SJSA1 (cell line): ENCODE measurements at regions not wholly inside any gene's neighbourhood (a gene's known extent, or its start where the extent isn't known, plus 50 kb on each side); places are given as distances from the start of the nearest gene placed in this dataset.

Experiments
- DNase-seq, 2 experiments: peaks; one replicate each; pipeline ENCODE4 v3.0.0-alpha.2; 2015 to 2020; ENCODE audit warnings: low spot score in 2 of 2, low read depth in 1 of 2
- H3K27ac ChIP-seq: fragments of 250-450 bp; sonication (Bioruptor Pico); 2 replicates; pipeline ENCODE4 v1.5.1; 2020; ENCODE audit warnings: mild to moderate bottlenecking, moderate library complexity
- H3K27me3 ChIP-seq: fragments of 250-450 bp; sonication (Bioruptor Pico); replicated peaks from 2 replicates; pipeline ENCODE4 v1.5.1; 2020; ENCODE audit warnings: mild to moderate bottlenecking, moderate library complexity
- H3K36me3 ChIP-seq: fragments of 250-450 bp; sonication (Bioruptor Pico); 2 replicates; pipeline ENCODE4 v1.5.1; 2020; ENCODE audit warnings: mild to moderate bottlenecking
- H3K4me1 ChIP-seq: fragments of 250-450 bp; sonication (Bioruptor Pico); replicated peaks from 2 replicates; pipeline ENCODE4 v1.6.1; 2021; ENCODE audit warnings: mild to moderate bottlenecking
- H3K4me3 ChIP-seq: fragments of 250-450 bp; sonication (Bioruptor Pico); 2 replicates; pipeline ENCODE4 v1.5.1; 2020; ENCODE audit warnings: mild to moderate bottlenecking
- H3K9me3 ChIP-seq: fragments of 250-450 bp; sonication (Bioruptor Pico); replicated peaks from 2 replicates; pipeline ENCODE4 v1.5.1; 2020; ENCODE audit warnings: mild to moderate bottlenecking

DNA sequence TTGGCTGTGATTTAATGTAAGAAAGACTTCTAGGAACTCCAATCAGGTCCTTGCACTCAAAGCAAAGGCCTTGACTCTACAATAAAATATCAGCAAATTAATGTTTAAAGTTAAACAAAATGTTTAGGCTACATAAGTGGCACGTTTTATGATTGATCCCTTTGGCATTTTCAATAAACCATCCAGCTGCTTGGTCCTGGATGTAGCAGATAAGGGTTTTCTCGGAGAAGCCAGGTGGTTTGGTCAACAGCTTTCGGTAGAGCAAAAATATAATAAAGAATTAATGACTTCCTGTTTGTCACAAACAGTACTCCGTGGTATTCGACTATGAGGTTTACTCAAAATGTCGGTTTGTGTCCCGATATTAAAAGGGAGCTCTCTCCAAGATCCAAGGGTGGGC lies 95.8 kb downstream of the GEMIN8 start:
- no peaks in the 10 kb centered on the region for H3K9me3 ChIP-seq
- no peaks in the 10 kb centered on the region for H3K36me3 ChIP-seq
- peaks cover 6% of the 10 kb centered on the region for H3K4me1 ChIP-seq
- no peak for DNase-seq
- H3K27ac ChIP-seq, result no peak overlapping the region
- H3K4me3 ChIP-seq, result no peak overlapping the region
- peaks cover 9% of the 10 kb centered on the region; the same call in 1 of the 2 replicates for H3K27me3 ChIP-seq

DNA sequence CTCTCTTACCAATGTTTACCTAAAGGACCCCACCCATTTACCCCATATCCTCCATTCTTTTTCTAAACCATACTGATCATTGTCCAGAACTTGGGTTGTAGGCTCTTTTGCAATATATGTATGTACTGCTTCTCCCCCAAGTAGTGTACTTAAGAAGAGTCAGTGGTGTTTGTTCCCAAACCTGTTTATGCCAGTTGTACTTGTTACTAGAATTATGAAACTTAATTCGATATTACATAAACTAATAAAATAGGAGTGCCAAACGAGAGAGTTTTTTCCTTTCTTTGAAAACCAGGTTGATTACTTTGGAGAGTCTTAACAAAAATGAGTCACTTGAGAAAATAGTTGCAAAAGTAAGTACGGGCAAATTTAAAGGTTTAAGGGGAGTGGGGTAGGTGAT lies 96.3 kb downstream of the GEMIN8 start:
- Histone ChIP-seq H3K27me3 (peaks cover 5% of the 10 kb centered on the region; the same call in 1 of the 2 replicates), H3K4me3 (no peak overlapping the region)
- no peak for DNase-seq

GRCh38 chrX:13932416-13932815 lies 97.3 kb downstream of the GEMIN8 start:
- Histone ChIP-seq H3K4me3 (no peak overlapping the region), H3K9me3 (no peaks in the 10 kb centered on the region), H3K27me3 (no peaks in the 10 kb centered on the region), H3K4me1 (no peaks in the 10 kb centered on the region), H3K36me3 (no peaks in the 10 kb centered on the region), H3K27ac (no peak overlapping the region)
- DNase-seq, result no peak

More for the DNA sequence above, 96.3 kb downstream of the GEMIN8 start:
- H3K9me3 ChIP-seq, result no peaks in the 10 kb centered on the region
- H3K4me1 ChIP-seq, result peaks cover 4% of the 10 kb centered on the region
- H3K36me3 ChIP-seq, result no peaks in the 10 kb centered on the region
- no peak overlapping the region for H3K27ac ChIP-seq

DNA sequence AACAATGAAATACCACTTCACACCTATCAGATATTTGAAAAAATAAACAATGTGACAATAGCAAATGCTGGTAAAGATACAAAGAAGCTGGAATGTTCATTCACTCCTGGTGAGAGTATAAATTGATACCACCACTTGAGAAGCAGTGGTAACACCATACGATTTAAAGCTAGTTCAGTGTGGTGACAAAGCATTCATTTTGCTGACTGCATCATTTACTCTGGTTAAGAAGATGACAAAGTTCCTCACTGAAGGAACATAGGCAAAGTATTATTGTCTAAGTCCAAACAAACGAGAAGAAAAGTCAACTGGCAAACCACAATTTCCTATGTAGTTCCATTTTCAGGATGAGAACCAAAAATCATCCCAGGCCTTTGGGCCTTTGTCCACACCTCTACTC lies 102.5 kb downstream of the GEMIN8 start:
- H3K4me3 ChIP-seq, result no peak overlapping the region
- no peak overlapping the region for H3K27ac ChIP-seq
- no peaks in the 10 kb centered on the region for H3K4me1 ChIP-seq
- H3K9me3 ChIP-seq, result no peaks in the 10 kb centered on the region
- no peaks in the 10 kb centered on the region for H3K27me3 ChIP-seq
- H3K36me3 ChIP-seq, result no peaks in the 10 kb centered on the region
- no peak for DNase-seq

DNA sequence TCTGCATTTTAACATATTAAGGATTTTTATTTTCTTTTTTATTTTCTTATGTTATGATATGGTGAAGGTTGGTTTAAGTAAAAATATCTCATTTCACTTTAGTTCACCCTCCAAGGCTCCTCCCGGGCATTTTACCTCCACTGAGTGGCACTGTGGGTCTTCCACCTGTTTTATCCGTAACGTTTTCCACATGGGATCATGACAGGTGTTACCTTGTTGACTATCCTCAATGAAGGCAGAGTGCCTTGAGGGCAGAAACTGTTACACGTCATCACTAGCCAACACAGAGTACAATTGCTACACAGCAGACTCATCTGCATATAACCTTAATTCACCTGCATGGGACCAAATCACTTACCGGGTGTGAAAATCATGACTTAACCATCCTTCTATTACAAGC lies 105.8 kb downstream of the GEMIN8 start:
- Histone ChIP-seq H3K27ac (no peak overlapping the region), H3K36me3 (no peaks in the 10 kb centered on the region), H3K4me3 (no peak overlapping the region), H3K4me1 (no peaks in the 10 kb centered on the region), H3K9me3 (no peaks in the 10 kb centered on the region), H3K27me3 (no peaks in the 10 kb centered on the region)
- no peak for DNase-seq

- no peak overlapping the region for H3K27ac ChIP-seq
- H3K27me3 ChIP-seq, result no peaks in the 10 kb centered on the region
- no peaks in the 10 kb centered on the region for H3K9me3 ChIP-seq
- H3K36me3 ChIP-seq, result no peaks in the 10 kb centered on the region
- no peak overlapping the region for H3K4me3 ChIP-seq
- DNase-seq, result no peak
- no peaks in the 10 kb centered on the region for H3K4me1 ChIP-seq
Observed at GRCh38 chrX:13923289-13923688, 106.4 kb upstream of the GPM6B start.

DNA sequence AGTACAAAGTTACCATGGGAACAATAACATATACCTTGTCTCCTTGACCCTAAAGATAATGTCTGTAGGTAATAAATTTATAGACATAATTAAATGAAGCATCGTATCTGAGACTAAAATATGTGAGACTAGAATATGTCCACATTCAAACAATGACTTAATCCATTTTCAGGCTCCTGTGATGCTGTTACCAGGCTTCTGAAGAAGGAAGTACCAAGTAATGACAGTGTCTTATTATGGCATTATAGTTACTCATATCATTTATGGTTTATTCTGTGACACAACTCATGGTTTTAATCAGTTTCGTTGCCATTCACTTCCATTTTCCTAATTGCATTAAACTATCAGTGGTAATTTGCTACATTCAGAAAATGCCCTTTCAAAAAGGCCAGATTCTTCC lies 100.6 kb upstream of the GPM6B start:
- no peaks in the 10 kb centered on the region for H3K4me1 ChIP-seq
- H3K9me3 ChIP-seq, result no peaks in the 10 kb centered on the region
- no peaks in the 10 kb centered on the region for H3K27me3 ChIP-seq
- no peak overlapping the region for H3K27ac ChIP-seq
- no peak for DNase-seq
- H3K36me3 ChIP-seq, result no peaks in the 10 kb centered on the region
- H3K4me3 ChIP-seq, result no peak overlapping the region

DNA sequence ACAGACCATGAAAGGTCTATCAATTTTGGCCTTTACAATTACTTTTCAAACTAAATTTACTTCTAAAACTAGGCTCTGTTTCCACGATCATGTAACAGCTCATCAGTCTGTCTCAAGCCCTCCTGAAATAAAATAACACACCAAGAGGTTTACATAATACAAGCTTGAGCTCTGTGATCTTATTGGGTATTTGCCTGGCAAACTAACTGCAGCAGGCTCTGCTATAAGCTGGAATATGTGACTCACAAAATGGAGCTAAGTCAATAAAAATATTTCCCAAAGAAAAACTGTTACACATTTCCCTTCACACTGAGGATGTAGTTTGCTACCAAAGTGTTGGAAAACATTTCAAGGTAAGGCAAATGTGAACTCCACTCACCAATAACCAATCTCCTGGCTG lies 94.7 kb upstream of the GPM6B start:
- H3K27me3 ChIP-seq, result no peaks in the 10 kb centered on the region
- no peak for DNase-seq
- H3K4me3 ChIP-seq, result no peak overlapping the region
- H3K4me1 ChIP-seq, result no peaks in the 10 kb centered on the region
- H3K9me3 ChIP-seq, result no peaks in the 10 kb centered on the region
- H3K27ac ChIP-seq, result no peak overlapping the region
- no peaks in the 10 kb centered on the region for H3K36me3 ChIP-seq

DNA sequence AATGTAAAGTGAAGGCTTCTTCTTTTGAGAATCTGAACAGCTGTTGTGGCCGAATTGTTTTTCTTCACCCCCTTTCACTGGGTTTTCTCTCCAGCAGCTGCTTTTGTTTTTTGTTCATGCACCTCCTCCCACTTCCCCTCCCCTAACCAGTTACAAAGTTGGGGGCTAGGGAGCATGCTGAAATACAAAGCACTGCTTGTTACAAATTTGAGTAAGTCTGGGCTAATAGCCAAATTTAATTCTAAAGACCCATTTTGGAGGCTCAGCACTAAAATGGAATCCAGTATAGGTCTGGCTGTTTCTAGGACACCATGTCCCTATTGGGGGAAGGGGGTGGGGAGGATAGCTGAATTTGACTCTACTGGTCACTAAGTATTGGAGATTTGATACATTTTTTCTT lies 89.2 kb upstream of the GPM6B start:
- DNase-seq, result no peak
- no peaks in the 10 kb centered on the region for H3K27me3 ChIP-seq
- H3K9me3 ChIP-seq, result no peaks in the 10 kb centered on the region
- no peaks in the 10 kb centered on the region for H3K4me1 ChIP-seq
- H3K36me3 ChIP-seq, result no peaks in the 10 kb centered on the region
- no peak overlapping the region for H3K4me3 ChIP-seq
- no peak overlapping the region for H3K27ac ChIP-seq

DNA sequence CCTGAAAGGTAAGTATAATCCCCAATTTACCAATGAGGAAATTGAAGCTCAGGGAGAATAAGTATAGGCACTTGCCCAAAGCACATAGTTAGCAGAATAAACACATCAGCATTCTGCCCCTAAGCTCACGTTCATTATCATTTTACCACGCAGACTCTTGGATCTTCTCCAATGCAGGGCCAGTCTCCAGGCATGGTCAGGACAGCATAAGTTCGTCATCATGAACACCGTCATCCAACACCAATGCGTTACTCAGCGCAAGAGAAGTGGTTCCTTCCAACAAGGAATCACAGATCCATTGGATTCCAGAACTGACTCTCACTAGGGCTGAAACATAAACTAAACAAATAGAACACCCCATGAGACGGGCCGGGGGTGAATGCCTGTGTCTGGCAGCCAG lies 86.5 kb upstream of the GPM6B start:
- H3K4me3 ChIP-seq, result no peak overlapping the region
- H3K27ac ChIP-seq, result no peak overlapping the region
- no peak for DNase-seq
- no peaks in the 10 kb centered on the region for H3K36me3 ChIP-seq
- H3K27me3 ChIP-seq, result no peaks in the 10 kb centered on the region
- H3K9me3 ChIP-seq, result no peaks in the 10 kb centered on the region
- no peaks in the 10 kb centered on the region for H3K4me1 ChIP-seq

- no peaks in the 10 kb centered on the region for H3K36me3 ChIP-seq
- no peaks in the 10 kb centered on the region for H3K9me3 ChIP-seq
- no peaks in the 10 kb centered on the region for H3K27me3 ChIP-seq
- H3K27ac ChIP-seq, result no peak overlapping the region
- no peak for DNase-seq
- no peaks in the 10 kb centered on the region for H3K4me1 ChIP-seq
- no peak overlapping the region for H3K4me3 ChIP-seq
Observed at GRCh38 chrX:13902406-13902805, 85.5 kb upstream of the GPM6B start.

- no peaks in the 10 kb centered on the region for H3K4me1 ChIP-seq
- H3K9me3 ChIP-seq, result no peaks in the 10 kb centered on the region
- DNase-seq, result no peak
- no peak overlapping the region for H3K27ac ChIP-seq
- no peaks in the 10 kb centered on the region for H3K36me3 ChIP-seq
- H3K27me3 ChIP-seq, result no peaks in the 10 kb centered on the region
- H3K4me3 ChIP-seq, result no peak overlapping the region
Observed at GRCh38 chrX:13901354-13901753, 84.5 kb upstream of the GPM6B start.

DNA sequence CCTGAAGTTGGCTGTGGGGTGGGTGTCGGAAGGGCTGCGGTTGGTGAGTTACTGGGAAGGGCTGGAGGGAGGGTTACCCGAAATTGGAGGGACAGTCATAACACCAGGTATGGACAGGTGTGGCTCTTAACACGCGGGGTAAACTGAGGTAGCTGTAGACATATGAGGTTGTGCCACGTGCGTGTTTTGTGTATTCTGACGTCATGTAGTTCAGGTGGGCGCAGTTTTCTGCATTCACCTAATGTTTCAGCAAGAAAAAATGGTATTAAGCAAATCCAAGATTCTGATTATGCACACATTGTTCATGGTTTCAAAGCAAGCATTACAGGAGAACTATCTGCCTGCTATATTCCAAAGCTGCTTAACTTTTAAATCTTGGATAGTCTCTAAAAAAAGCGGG lies 83.5 kb upstream of the GPM6B start:
- Histone ChIP-seq H3K27me3 (no peaks in the 10 kb centered on the region), H3K27ac (no peak overlapping the region), H3K4me1 (no peaks in the 10 kb centered on the region), H3K9me3 (no peaks in the 10 kb centered on the region), H3K4me3 (no peak overlapping the region), H3K36me3 (no peaks in the 10 kb centered on the region)
- no peak for DNase-seq

- Histone ChIP-seq H3K9me3 (no peaks in the 10 kb centered on the region), H3K27ac (no peak overlapping the region), H3K36me3 (no peaks in the 10 kb centered on the region), H3K4me3 (no peak overlapping the region), H3K4me1 (no peaks in the 10 kb centered on the region), H3K27me3 (no peaks in the 10 kb centered on the region)
- no peak for DNase-seq
Observed at GRCh38 chrX:13899607-13900006, 82.7 kb upstream of the GPM6B start.

GRCh38 chrX:13898603-13899002 lies 81.7 kb upstream of the GPM6B start:
- no peaks in the 10 kb centered on the region for H3K4me1 ChIP-seq
- no peaks in the 10 kb centered on the region for H3K36me3 ChIP-seq
- no peaks in the 10 kb centered on the region for H3K9me3 ChIP-seq
- H3K4me3 ChIP-seq, result no peak overlapping the region
- H3K27ac ChIP-seq, result no peak overlapping the region
- H3K27me3 ChIP-seq, result no peaks in the 10 kb centered on the region
- DNase-seq, result no peak
